Activated gamma-delta T cell treated with anti-CD3 and anti-CD28 coated beads, Interleukin-2, amount 50 U/mL, for 16 hours (primary cell): ENCODE measurements at regions not wholly inside any gene's neighbourhood (a gene's known extent, or its start where the extent isn't known, plus 50 kb on each side); places are given as distances from the start of the nearest gene placed in this dataset.
"Not testable (repeated sequence)": the region's sequence is repeated elsewhere in the genome, so short reads cannot be mapped to it uniquely, and the experiment has no call there.

Experiments used
- DNase-seq: peaks from one replicate; pipeline ENCODE4 v3.0.0-alpha.2; 2020; ENCODE audit warnings: low read depth

DNA sequence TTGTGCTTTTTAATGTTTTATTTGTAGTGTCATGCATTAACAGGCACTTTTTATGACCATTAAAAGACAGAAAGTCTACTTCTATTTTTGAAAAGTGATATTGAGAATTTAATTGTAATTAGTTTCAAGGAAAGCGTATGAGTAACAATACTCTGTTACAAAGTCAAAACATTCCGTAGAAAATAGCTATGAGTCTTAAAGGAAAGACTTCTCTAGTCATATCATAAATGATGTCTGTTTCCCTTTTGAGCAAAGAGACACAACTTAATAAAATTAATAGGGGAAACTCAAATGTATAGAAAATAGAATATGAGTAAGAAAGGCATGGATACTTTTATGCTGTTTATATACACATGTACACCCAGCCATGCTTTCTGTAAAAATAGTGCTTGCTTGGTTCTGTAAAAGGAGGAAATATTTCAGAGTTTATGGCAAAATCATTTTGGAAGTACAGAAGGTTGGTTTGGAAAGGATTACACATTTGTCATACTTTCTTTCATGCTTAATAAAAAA is 107.8 kb upstream of the AHI1 start:
- no peak for DNase-seq

DNA sequence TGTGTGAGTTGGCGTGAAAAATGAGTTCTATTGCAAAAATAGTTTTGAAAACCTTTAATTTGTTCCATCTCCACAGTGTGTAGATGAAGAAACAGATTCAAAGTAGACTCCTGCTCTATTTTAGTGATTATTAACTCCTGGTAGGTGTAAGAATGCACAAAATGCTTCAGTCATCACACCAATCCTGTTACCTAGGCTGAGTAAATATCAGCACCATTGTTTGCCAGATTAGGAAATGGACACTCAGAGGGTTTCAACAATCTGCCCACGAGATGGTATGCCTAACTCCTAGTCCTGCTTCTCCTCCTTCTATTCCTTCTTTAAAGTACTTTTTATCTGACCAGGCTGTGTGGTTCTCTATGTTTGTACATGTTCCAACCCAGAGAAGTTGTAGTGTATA is 108.9 kb upstream of the AHI1 start:
- no peak for DNase-seq

- DNase-seq = no peak
Observed at GRCh38 chr6:135608031-135608430, 110.5 kb upstream of the AHI1 start.

GRCh38 chr6:135610192-135610591 is 112.7 kb upstream of the AHI1 start:
- not testable (repeated sequence) for DNase-seq

DNA sequence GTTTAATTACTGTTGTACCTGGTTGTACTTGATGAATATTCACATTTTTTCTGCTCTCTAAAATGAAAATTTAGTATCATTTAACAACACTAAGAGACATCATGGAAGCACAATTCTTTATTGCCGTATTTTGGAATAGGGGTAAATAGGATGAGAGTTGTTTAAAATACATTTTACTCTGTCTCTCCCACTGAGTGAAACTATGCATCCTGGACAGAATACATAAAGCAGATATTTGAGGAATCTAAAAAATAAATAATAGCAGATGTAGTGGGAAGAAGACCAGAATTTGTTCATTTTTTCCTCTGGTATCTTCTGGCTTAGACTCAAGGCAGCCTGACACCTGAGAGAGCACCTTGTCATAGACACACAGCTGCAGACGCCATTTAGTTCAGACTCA is 119.1 kb upstream of the AHI1 start:
- no peak for DNase-seq

GRCh38 chr6:135617222-135617621 is 119.7 kb upstream of the AHI1 start:
- no peak for DNase-seq

GRCh38 chr6:135622081-135622480 is 124.5 kb upstream of the AHI1 start:
- DNase-seq = no peak

DNA sequence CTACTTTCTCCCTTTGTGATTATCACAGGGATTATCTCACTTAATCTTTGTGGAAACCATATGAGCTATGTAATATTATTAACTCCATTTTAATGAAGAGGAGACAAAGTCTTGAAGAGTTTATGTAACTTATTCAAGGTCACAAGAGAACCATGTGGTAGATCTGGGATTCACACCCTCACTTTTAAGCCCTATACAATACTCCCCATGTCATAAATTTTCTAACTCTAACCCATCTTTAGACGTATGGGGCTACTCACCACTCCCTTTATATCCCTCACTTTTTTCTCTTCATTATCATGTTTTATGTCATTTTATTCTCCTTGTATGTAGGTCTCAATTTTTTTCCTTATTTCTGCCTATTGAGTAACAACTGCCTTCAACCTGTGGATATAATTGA is 126.4 kb upstream of the AHI1 start:
- DNase-seq = no peak

DNA sequence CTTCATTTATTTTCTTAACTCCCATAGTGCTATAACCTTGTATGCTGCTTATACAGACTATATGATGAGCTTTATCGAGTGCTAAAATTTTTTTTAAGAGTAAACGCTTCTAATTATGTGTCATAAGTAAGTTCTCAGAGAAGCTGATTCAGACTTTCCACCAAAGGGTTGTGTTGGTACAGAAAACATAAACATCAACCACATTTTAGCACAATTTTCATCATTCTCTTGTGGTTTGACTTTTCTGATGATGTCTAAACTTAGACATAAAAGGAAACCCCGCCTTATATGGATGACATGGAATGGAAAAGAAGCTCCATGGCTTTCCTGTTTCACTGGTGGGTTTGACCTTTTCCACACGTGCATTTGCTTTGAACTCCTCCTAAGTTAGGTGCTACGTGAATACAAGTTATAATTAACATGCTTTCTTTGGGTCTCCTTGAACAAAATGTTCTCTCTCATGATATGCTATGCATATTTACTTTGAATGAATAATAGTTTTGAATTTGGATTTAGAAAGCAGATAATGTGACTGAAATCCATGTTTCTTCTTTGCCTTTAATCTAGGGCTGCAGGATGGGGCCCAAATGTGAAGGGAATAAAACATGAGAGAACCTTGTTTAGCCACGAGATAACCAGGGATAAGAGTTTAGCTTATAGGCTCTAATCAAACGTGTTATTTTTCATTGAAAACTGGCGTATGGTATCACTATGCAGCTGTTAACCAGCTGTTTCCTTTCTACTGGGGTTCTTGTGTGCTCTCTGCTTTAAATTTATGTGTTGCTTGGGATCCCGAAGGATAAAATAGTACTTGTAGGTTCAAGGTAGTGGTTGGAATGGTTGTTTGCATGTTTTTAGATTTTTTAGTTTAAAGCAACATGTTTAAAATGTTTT is 127.1 kb upstream of the AHI1 start:
- no peak for DNase-seq

GRCh38 chr6:135626001-135626400 is 128.5 kb upstream of the AHI1 start:
- not testable (repeated sequence) for DNase-seq

DNA sequence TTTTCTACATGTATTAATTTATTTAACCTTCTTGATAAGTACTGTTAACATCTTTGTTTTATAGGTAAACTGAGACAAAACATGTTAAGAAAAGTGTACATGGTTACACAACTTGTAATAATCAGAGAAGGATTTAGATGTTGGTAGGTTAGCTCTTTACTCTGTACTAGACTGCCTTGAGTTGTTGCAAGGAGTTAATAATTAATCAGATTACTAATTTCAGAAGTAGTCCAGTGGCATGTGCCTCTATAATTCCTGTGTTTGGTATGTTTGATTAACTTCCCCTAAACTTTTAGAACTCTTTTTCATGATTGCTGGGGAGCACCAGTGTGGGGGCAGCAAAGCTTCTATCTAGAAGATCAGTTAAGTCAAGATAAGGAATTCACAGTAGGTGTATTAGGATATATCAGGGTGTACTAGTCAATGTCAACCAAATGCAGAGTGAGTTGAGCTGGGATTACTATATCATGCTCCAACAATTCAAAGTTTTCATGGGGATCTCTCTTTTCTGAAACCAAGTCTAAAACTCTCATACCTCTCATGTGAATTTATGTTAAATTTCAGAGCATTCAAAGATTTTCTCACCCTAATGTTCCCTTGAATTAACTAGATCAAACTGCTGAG is 129.7 kb upstream of the AHI1 start:
- DNase-seq = no peak

- no peak for DNase-seq
Observed at GRCh38 chr6:135630789-135631376, 133.3 kb upstream of the AHI1 start.

DNA sequence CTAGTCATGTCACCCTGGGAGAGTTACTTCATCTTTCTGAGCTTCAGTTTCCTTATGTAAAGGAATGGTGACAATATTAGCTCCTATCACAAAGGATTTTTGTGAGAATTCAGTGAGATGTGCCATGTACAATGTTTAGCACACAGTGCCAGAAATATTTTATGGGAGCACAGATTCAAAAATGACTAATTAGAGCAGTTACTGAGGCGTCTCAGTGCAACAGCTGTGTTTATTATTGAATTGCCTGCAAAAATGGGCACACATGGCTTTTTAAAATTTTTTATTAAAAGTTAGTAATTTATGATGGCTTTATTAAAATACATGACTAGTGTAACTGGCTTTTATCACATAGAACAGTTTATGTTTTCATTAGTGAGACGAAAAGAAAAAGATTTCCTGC is 134.3 kb upstream of the AHI1 start:
- DNase-seq = no peak

GRCh38 chr6:135633573-135633972 is 136.0 kb upstream of the AHI1 start:
- no peak for DNase-seq

DNA sequence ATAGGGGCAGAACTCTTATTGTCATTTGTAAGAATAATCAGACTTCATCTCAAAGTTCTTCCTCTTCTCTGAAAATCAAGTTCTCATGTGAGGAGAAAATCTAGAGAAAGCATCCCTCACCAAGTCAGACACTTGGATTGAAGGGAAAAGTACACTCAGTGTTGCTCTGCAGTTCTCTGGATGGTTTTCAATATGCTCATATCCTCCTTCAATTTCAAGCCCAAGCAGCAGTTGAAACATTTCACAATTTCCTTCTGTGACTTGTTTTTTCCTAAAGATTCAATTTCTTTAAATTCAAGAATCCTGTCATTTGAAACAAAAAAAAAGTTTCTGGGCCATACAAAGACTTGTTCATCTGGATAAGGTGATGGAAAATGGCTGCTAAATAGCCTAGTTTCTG is 140.2 kb upstream of the AHI1 start:
- DNase-seq = no peak

DNA sequence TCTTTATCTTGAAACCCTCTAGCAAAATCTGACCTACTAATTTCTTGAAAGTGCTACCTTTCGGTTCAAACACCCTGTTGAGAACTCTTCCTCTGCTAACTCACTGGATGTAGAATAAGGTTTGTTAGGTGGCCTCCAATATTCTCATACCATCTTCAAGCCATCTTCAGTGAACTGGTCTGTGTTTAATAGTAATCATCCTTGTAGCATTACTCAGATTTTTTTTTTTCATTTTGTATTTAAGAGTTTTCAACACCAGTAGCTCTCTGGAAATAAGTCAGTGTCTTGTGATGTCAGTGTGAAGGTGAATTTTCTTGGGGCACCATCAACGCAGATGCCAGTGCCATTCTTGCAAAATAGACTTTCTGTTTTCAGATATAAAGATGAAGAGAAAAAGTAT is 140.6 kb upstream of the AHI1 start:
- no peak for DNase-seq

GRCh38 chr6:135640048-135640447 is 142.5 kb upstream of the AHI1 start:
- DNase-seq = no peak

GRCh38 chr6:135640449-135641111 is 143.0 kb upstream of the AHI1 start:
- no peak for DNase-seq

GRCh38 chr6:135642912-135643311 is 145.4 kb upstream of the AHI1 start:
- DNase-seq = no peak

GRCh38 chr6:135644394-135644793 is 146.9 kb upstream of the AHI1 start:
- DNase-seq = no peak

- no peak for DNase-seq
Observed at GRCh38 chr6:135647521-135647920, 150.0 kb upstream of the AHI1 start.

DNA sequence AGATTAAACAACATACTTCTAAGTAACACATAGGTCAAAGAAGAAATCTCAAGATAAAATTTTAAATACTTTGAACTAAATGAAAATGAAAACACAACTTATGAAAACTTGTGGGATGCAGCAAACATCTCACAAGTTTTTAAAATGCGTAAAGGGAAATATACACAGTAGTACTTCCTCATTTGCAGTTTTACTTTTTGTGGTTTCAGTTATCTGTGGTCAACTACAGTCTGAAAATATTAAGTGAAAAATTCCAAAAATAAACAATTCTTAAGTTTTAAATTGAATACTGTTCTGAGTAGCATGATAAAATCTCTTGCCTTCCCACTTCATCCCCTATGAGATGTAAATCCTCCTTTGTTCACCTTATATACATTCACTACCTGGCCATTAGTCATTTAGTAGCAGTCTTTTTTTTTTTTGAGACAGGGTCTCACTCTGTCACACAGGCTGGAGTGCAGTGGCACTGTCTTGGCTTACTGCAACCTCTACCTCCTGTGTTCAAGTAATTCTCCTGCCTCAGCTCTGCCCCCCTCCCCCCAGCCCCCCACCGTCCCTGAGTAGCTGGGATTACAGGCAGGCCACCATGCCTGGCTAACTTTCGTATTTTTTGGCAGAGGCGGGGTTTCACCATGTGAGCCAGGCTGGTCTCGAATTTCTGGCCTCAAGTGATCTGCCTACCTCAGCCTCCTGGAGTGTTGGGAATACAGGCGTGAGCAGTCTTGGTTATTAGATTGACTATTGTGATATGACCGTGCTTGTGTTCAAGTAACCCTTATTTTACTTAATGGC is 154.6 kb upstream of the AHI1 start:
- DNase-seq = no peak
